ENCODE measurements at regions not wholly inside any gene's neighbourhood (a gene's known extent, or its start where the extent isn't known, plus 50 kb on each side); places are given as distances from the start of the nearest gene placed in this dataset.

DNA sequence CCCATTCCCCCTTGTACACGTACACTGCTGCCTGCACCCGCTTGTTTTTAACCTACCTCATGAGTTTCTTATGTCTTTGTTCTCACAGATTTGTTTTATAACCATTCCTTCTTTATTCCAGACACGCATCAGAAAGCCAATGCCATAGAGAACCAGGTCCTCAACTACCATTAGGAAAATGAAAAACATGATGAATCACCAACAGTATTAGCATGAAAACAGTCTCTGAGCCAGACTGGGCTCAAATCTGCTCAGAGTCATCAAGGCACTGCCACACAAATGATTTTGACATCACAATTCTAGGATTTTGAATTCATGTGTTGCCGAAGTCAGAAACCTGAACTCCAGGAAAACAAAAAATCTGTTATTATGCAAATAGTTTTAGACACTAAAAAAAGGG is 394.1 kb upstream of the GRIA1 start:
- POLR2A ChIA-PET = no interaction called here
- CTCF ChIA-PET = no interaction called here

DNA sequence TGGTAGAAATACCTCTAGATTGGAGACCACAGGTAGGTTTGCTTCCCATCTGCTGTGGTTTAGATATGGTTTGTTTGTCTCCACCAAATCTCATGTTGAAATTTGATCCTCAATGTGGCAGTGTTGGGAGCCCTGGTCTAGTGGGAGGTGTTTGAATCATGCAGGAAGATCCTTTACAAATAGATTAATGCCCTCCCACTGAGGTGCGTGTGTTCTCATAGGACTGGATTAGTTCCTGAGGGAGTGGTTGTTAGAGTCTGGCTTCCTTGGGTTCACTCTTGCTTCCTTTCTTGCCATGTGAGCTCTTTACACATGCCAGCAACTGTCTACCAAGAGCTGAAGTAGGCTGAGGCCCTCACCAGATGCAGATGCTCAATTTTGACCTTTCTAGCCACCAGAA is 391.1 kb upstream of the GRIA1 start:
- H3K36me3 ChIP-seq (ENCODE audit: control insufficient read depth in 2 of 2, insufficient read depth in 1 of 2, low read length in 2 of 2) = no peaks in the 10 kb centered on the region

More for the DNA sequence above, 394.1 kb upstream of the GRIA1 start:
- TF ChIP-seq ZNF157 (tag by site-specific recombination; IDR thresholded peaks at IDR 0.05) = no peak
- no peak for TF ChIP-seq ZSCAN23 (tag by site-specific recombination; IDR thresholded peaks at IDR 0.05)
- TF ChIP-seq, protein P1, sequence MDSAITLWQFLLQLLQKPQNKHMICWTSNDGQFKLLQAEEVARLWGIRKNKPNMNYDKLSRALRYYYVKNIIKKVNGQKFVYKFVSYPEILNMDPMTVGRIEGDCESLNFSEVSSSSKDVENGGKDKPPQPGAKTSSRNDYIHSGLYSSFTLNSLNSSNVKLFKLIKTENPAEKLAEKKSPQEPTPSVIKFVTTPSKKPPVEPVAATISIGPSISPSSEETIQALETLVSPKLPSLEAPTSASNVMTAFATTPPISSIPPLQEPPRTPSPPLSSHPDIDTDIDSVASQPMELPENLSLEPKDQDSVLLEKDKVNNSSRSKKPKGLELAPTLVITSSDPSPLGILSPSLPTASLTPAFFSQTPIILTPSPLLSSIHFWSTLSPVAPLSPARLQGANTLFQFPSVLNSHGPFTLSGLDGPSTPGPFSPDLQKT (IDR thresholded peaks at IDR 0.05; ENCODE audit: borderline replicate concordance, low read depth, low read length) = no peak
- no peak for TF ChIP-seq ZNF548 (tag by site-specific recombination; IDR thresholded peaks at IDR 0.05)
- TF ChIP-seq ZNF311 (tag by site-specific recombination; IDR thresholded peaks at IDR 0.05; ENCODE audit: borderline replicate concordance) = no peak
- TF ChIP-seq GFI1B (tag by site-specific recombination; IDR thresholded peaks at IDR 0.05) = no peak
- no peak for TF ChIP-seq ZNF223 (tag by site-specific recombination; IDR thresholded peaks at IDR 0.05)
- TF ChIP-seq ZBTB1 (tag by site-specific recombination; IDR thresholded peaks at IDR 0.05) = no peak
- TF ChIP-seq ZNF596 (tag by site-specific recombination; IDR thresholded peaks at IDR 0.05) = no peak
- TF ChIP-seq ZNF785 (tag by site-specific recombination; IDR thresholded peaks at IDR 0.05) = no peak
- no peak for TF ChIP-seq ZNF600 (tag by site-specific recombination; IDR thresholded peaks at IDR 0.05)
- TF ChIP-seq ZNF335 (tag by site-specific recombination; conservative IDR thresholded peaks at IDR 0.05) = no peak
- no peak for TF ChIP-seq ZNF239 (tag by site-specific recombination; IDR thresholded peaks at IDR 0.05)
- TF ChIP-seq ZNF664 (tag by site-specific recombination; IDR thresholded peaks at IDR 0.05) = no peak
- TF ChIP-seq ZNF132 (tag by site-specific recombination; IDR thresholded peaks at IDR 0.05; ENCODE audit: borderline replicate concordance) = no peak
- TF ChIP-seq, protein P2, sequence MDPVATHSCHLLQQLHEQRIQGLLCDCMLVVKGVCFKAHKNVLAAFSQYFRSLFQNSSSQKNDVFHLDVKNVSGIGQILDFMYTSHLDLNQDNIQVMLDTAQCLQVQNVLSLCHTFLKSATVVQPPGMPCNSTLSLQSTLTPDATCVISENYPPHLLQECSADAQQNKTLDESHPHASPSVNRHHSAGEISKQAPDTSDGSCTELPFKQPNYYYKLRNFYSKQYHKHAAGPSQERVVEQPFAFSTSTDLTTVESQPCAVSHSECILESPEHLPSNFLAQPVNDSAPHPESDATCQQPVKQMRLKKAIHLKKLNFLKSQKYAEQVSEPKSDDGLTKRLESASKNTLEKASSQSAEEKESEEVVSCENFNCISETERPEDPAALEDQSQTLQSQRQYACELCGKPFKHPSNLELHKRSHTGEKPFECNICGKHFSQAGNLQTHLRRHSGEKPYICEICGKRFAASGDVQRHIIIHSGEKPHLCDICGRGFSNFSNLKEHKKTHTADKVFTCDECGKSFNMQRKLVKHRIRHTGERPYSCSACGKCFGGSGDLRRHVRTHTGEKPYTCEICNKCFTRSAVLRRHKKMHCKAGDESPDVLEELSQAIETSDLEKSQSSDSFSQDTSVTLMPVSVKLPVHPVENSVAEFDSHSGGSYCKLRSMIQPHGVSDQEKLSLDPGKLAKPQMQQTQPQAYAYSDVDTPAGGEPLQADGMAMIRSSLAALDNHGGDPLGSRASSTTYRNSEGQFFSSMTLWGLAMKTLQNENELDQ (tag by site-specific recombination; IDR thresholded peaks at IDR 0.05; ENCODE audit: low read depth) = no peak
- TF ChIP-seq ZNF626 (tag by site-specific recombination; IDR thresholded peaks at IDR 0.05) = no peak
- no peak overlapping the region for H3K4me3 ChIP-seq (ENCODE audit: low read depth, low read length)
- no peaks in the 10 kb centered on the region for H3K9me3 ChIP-seq (ENCODE audit: control insufficient read depth, insufficient read depth, low read depth, low read length)
- no peak overlapping the region for H3K27ac ChIP-seq (ENCODE audit: extremely low read depth, low read depth, low read length)
- H3K4me1 ChIP-seq (ENCODE audit: control insufficient read depth, insufficient read depth, low read length) = no peaks in the 10 kb centered on the region
- no peaks in the 10 kb centered on the region for H3K36me3 ChIP-seq (ENCODE audit: control insufficient read depth in 2 of 2, insufficient read depth in 1 of 2, low read length in 2 of 2)

DNA sequence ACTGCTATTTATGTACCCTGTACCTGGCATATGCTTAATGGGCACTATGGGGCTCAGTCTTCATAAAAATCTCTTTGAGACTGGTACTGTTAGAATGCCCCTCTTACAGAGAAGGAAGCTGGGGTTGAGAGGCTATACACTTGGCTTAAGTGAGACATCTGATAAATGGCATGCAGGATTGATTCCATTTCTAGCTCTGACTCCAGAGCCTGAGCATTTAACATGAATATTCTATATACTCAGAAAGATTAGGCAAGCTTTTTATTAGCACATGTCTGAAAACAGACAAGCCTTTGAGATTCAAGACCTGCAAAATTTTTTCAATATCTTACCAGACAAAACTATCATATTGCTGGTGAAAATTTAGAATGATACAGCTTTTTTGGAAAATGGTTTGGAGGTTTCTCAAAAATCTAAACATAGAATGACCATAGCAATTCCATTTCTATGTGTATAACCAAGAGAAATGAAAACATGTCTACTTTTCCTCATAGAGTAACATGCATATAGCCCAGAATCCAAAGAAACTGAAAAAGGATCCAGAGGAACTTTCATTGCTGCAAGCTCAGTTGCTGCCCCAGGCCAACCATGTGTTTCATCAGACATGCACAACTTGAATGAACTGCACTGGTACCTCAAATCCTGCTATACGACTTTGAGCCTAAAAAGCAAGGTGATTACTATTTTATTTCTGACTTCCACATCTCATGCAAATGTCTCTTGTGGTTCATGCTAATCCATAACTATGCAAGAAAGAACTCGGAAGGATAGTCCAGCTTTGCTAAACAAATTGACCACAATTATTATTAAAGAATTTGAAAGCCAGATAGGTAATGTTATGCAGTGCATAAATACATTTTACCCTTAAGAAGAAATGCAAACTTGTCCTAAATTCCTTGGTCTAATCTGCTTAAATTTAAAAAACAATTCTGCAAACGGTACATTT is 389.0 kb upstream of the GRIA1 start:
- ChIA-PET POLR2A (no interaction called here), CTCF (no interaction called here)
- Histone ChIP-seq H3K36me3 (ENCODE audit: control insufficient read depth in 2 of 2, insufficient read depth in 1 of 2, low read length in 2 of 2) (no peaks in the 10 kb centered on the region), H3K27ac (ENCODE audit: extremely low read depth, low read depth, low read length) (no peak overlapping the region), H3K4me3 (ENCODE audit: low read depth, low read length) (no peak overlapping the region), H3K9me3 (ENCODE audit: control insufficient read depth, insufficient read depth, low read depth, low read length) (no peaks in the 10 kb centered on the region), H3K4me1 (ENCODE audit: control insufficient read depth, insufficient read depth, low read length) (no peaks in the 10 kb centered on the region)
- TF ChIP-seq GFI1B (tag by site-specific recombination; IDR thresholded peaks at IDR 0.05) (no peak), KLF9 (tag by site-specific recombination; IDR thresholded peaks at IDR 0.05; ENCODE audit: low read depth) (no peak), KLF16 (tag by site-specific recombination; IDR thresholded peaks at IDR 0.05) (no peak), ZNF473 (tag by site-specific recombination; IDR thresholded peaks at IDR 0.05) (no peak), RBAK (tag by site-specific recombination; IDR thresholded peaks at IDR 0.05) (no peak), ZNF248 (tag by site-specific recombination; IDR thresholded peaks at IDR 0.05) (no peak)
- TF ChIP-seq, protein P3, sequence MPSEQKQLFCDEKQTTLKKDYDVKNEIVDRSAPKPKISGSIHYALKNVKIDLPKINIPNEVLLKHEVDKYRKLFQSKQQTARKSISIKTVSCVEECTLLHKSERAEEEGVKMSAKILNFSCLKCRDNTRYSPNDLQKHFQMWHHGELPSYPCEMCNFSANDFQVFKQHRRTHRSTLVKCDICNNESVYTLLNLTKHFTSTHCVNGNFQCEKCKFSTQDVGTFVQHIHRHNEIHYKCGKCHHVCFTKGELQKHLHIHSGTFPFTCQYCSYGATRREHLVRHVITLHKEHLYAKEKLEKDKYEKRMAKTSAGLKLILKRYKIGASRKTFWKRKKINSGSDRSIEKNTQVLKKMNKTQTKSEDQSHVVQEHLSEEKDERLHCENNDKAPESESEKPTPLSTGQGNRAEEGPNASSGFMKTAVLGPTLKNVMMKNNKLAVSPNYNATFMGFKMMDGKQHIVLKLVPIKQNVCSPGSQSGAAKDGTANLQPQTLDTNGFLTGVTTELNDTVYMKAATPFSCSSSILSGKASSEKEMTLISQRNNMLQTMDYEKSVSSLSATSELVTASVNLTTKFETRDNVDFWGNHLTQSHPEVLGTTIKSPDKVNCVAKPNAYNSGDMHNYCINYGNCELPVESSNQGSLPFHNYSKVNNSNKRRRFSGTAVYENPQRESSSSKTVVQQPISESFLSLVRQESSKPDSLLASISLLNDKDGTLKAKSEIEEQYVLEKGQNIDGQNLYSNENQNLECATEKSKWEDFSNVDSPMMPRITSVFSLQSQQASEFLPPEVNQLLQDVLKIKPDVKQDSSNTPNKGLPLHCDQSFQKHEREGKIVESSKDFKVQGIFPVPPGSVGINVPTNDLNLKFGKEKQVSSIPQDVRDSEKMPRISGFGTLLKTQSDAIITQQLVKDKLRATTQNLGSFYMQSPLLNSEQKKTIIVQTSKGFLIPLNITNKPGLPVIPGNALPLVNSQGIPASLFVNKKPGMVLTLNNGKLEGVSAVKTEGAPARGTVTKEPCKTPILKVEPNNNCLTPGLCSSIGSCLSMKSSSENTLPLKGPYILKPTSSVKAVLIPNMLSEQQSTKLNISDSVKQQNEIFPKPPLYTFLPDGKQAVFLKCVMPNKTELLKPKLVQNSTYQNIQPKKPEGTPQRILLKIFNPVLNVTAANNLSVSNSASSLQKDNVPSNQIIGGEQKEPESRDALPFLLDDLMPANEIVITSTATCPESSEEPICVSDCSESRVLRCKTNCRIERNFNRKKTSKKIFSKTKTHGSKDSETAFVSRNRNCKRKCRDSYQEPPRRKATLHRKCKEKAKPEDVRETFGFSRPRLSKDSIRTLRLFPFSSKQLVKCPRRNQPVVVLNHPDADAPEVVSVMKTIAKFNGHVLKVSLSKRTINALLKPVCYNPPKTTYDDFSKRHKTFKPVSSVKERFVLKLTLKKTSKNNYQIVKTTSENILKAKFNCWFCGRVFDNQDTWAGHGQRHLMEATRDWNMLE (tag by site-specific recombination; conservative IDR thresholded peaks at IDR 0.05; ENCODE audit: low read depth) = no peak

More for the DNA sequence above, 391.1 kb upstream of the GRIA1 start:
- Histone ChIP-seq H3K4me3 (ENCODE audit: low read depth, low read length) (no peak overlapping the region), H3K9me3 (ENCODE audit: control insufficient read depth, insufficient read depth, low read depth, low read length) (no peaks in the 10 kb centered on the region), H3K4me1 (ENCODE audit: control insufficient read depth, insufficient read depth, low read length) (no peaks in the 10 kb centered on the region), H3K27ac (ENCODE audit: extremely low read depth, low read depth, low read length) (no peak overlapping the region)
- ChIA-PET POLR2A (no interaction called here), CTCF (no interaction called here)
- TF ChIP-seq ZNF341 (tag by site-specific recombination; IDR thresholded peaks at IDR 0.05; ENCODE audit: low read depth) (no peak), ZNF426 (tag by site-specific recombination; IDR thresholded peaks at IDR 0.05) (no peak), KLF1 (tag by site-specific recombination; IDR thresholded peaks at IDR 0.05) (no peak), KLF9 (tag by site-specific recombination; IDR thresholded peaks at IDR 0.05; ENCODE audit: low read depth) (no peak)
